ENCODE measurements at regions not wholly inside any gene's neighbourhood (a gene's known extent, or its start where the extent isn't known, plus 50 kb on each side); places are given as distances from the start of the nearest gene placed in this dataset.

DNA sequence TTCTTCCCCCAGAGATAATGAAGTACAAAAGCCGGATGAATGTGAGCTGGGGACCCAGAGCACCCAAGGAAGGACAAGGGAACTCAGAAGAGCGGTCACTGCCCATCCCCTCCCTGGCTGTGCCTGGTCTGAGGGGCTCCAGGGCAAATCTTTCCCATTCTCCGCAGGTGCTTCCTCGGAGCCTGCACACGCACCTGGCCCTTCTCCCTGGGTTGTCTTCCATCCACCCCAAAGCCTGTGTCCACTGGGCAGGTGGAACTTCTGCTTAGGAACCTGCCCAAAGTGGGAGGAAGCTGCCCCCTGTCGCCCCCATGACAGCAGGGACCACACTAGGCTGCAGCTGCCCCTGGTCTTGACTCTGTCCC is 121.0 kb upstream of the FGF3 start:
- DNase-seq (ENCODE audit: low read depth in 4 of 6, low spot score in 6 of 6), result no peak
- H3K4me1 ChIP-seq (ENCODE audit: control insufficient read depth, insufficient read depth, low read length), result peaks cover 11% of the 10 kb centered on the region

DNA sequence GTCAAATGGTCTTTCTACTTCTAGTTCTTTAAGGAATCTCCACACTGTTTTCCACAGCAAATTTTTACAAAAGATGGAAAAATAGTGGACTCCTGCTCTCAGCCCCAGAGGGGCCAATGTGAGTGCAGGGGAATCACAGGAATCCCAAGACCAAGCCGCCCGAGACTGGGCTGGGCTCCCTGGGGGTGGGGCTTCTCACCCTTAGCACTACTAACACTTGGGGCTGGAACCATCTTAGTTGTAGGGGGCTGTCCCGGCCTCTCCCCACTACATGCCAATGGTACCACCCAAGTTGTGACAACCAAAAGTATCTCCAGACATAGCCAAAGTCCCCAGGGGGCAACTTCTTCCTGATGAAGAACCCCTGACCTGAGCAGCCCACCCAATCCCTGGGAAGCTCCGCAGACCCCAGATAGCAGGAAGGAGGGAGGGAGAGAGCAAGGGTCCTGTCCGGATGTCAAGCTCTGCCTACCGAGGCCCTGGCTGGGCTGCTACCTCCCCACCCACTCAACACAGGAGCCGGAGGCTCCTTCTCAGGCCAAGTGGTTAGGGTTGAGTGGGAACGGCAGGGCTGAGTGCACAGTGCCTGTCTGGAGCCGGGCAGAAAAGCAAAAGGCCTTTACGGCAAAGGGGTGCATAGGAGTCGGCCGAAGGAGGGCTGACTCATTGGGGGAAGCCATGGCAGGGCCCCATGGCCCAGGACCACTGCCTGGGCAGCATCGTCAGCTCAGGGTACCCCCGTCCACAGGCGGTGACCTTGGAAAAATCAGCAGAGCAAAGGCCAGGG is 122.5 kb upstream of the FGF3 start:
- Histone ChIP-seq H3K9me3 (ENCODE audit: control insufficient read depth, insufficient read depth, low read length) (no peaks in the 10 kb centered on the region), H3K36me3 (ENCODE audit: control insufficient read depth, insufficient read depth, low read length) (no peaks in the 10 kb centered on the region), H3K27ac (ENCODE audit: low read depth, low read length) (no peak overlapping the region), H3K4me3 (ENCODE audit: low read depth, low read length) (no peak overlapping the region), H3K4me1 (ENCODE audit: control insufficient read depth, insufficient read depth, low read length) (peaks cover 11% of the 10 kb centered on the region), H3K27me3 (ENCODE audit: control insufficient read depth, insufficient read depth, low read length) (peaks cover 3% of the 10 kb centered on the region)
- DNase-seq (ENCODE audit: low read depth in 4 of 6, low spot score in 6 of 6), result no peak
- 92% methylated on average over 8 of the region's 15 CpGs for WGBS (ENCODE audit: insufficient coverage)

More for the DNA sequence above, 121.0 kb upstream of the FGF3 start:
- no peak overlapping the region for H3K27ac ChIP-seq (ENCODE audit: low read depth, low read length)
- H3K9me3 ChIP-seq (ENCODE audit: control insufficient read depth, insufficient read depth, low read length), result no peaks in the 10 kb centered on the region
- no peaks in the 10 kb centered on the region for H3K36me3 ChIP-seq (ENCODE audit: control insufficient read depth, insufficient read depth, low read length)
- no peaks in the 10 kb centered on the region for H3K27me3 ChIP-seq (ENCODE audit: control insufficient read depth, insufficient read depth, low read length)
- H3K4me3 ChIP-seq (ENCODE audit: low read depth, low read length), result no peak overlapping the region
- WGBS (ENCODE audit: insufficient coverage), result 84% methylated on average over 4 of the region's 6 CpGs

DNA sequence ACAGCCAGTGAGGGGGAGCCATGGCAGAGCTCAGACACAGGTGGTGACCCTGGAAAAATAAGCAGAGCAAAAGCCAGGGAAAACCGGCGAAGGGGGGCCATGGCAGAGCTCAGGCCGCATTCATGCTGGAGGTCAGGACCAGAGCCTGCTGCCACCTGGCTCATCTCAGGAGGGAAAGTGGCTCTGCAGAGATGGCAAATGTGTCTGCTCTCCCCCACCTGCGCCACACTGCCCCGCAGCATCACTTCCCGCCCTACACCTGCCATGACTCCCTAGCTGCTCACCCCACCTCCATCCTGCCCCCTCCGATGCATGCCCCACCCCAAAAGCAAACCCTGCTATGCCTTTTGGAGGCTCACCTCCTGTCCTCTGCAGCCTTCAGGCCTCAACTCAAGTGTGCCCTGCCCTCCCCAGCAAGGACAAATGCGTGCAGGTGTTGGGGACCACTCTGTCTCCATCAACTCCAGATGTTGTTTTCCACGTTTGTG is 123.2 kb upstream of the FGF3 start:
- WGBS (ENCODE audit: insufficient coverage), result 95% methylated on average over 8 of the region's 9 CpGs

DNA sequence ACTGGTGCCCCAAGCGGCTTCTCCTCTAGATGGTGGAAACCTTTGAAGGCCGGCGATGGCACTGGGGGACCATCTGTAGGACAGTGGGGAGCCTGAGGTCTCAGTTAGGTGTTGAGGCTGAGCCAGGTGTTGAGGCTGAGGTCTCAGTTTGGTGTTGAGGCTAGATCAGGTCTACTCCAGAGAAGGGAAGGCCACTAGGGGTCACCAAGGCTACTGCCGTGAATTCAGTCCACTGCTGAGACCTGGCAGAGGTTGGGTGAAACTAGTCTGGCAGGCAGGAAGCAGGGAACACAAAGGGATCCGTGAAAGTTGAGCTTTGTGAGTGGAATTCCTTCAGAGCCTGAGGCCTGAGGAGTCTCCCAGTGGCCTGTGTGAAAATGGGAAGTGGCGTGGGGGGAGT is 123.8 kb upstream of the FGF3 start:
- H3K4me1 ChIP-seq (ENCODE audit: control insufficient read depth, insufficient read depth, low read length), result peaks cover 13% of the 10 kb centered on the region
- H3K27ac ChIP-seq (ENCODE audit: low read depth, low read length), result no peak overlapping the region
- peaks cover 3% of the 10 kb centered on the region for H3K27me3 ChIP-seq (ENCODE audit: control insufficient read depth, insufficient read depth, low read length)
- no peak for DNase-seq (ENCODE audit: low read depth in 4 of 6, low spot score in 6 of 6)
- H3K4me3 ChIP-seq (ENCODE audit: low read depth, low read length), result no peak overlapping the region
- no peaks in the 10 kb centered on the region for H3K9me3 ChIP-seq (ENCODE audit: control insufficient read depth, insufficient read depth, low read length)
- WGBS (ENCODE audit: insufficient coverage), result 85% methylated on average over 6 of the region's 6 CpGs
- H3K36me3 ChIP-seq (ENCODE audit: control insufficient read depth, insufficient read depth, low read length), result no peaks in the 10 kb centered on the region

More for the DNA sequence above, 123.2 kb upstream of the FGF3 start:
- no peaks in the 10 kb centered on the region for H3K36me3 ChIP-seq (ENCODE audit: control insufficient read depth, insufficient read depth, low read length)
- no peak overlapping the region for H3K4me3 ChIP-seq (ENCODE audit: low read depth, low read length)
- no peak for DNase-seq (ENCODE audit: low read depth in 4 of 6, low spot score in 6 of 6)
- no peaks in the 10 kb centered on the region for H3K9me3 ChIP-seq (ENCODE audit: control insufficient read depth, insufficient read depth, low read length)
- H3K4me1 ChIP-seq (ENCODE audit: control insufficient read depth, insufficient read depth, low read length), result peaks cover 11% of the 10 kb centered on the region
- no peak overlapping the region for H3K27ac ChIP-seq (ENCODE audit: low read depth, low read length)
- H3K27me3 ChIP-seq (ENCODE audit: control insufficient read depth, insufficient read depth, low read length), result peaks cover 3% of the 10 kb centered on the region

DNA sequence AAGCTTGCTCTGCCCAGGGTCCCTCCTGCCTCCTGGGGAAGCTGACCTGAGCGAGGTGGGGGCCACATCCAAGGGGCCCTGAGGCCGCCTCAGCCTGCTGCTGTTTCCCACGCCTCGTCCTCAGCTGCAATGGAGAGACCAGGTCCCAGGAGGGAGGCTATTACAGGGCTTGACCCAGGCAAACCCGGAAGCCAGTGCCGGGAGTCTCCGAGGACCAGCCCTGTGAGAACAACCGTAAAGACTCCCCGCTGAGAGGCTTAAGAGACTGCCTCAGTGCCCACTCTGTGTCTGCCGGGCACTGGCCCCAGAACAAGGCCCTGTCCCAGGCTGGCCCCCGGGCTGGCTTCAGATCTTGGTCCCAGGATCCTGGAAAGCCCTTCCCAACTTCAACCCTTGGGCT is 124.3 kb upstream of the FGF3 start:
- H3K9me3 ChIP-seq (ENCODE audit: control insufficient read depth, insufficient read depth, low read length), result no peaks in the 10 kb centered on the region
- no peak overlapping the region for H3K27ac ChIP-seq (ENCODE audit: low read depth, low read length)
- H3K27me3 ChIP-seq (ENCODE audit: control insufficient read depth, insufficient read depth, low read length), result peaks cover 6% of the 10 kb centered on the region
- WGBS (ENCODE audit: insufficient coverage), result 62% methylated on average over 9 of the region's 11 CpGs
- H3K36me3 ChIP-seq (ENCODE audit: control insufficient read depth, insufficient read depth, low read length), result no peaks in the 10 kb centered on the region
- no peak overlapping the region for H3K4me3 ChIP-seq (ENCODE audit: low read depth, low read length)
- peaks cover 18% of the 10 kb centered on the region for H3K4me1 ChIP-seq (ENCODE audit: control insufficient read depth, insufficient read depth, low read length)
- no peak for DNase-seq (ENCODE audit: low read depth in 4 of 6, low spot score in 6 of 6)

DNA sequence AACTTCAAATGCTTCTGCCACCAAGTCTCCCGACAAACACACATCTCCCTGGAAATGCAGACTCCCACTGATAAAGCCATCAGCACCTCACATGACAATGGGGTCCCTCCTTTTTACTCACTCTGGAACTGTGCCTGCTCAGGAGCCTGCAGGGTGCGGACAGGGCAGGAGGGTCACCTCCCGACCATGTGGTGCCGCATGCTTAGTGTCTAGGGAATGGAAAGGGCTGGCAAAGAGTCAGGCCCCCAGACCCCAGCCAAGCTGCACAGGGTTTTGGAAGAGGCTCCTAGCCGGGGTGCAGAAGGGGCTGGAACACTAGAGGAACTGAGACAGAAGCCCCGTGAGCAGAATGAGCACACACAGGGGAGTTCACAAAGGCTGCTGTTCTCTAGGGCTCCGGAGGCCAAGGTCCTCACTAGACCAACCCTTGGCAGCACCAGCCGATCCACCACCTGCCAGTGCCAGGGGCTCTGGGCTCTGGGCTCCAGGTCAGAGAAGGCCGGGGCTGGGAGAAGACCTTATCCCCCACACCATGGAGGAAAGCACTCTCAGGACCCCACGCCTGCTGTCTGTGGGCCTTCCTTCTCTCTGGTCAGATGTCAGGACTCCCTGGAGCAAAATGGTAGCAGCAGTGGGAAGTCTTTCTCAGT is 125.1 kb upstream of the FGF3 start:
- 80% methylated on average over 9 of the region's 10 CpGs for WGBS (ENCODE audit: insufficient coverage)
- Histone ChIP-seq H3K9me3 (ENCODE audit: control insufficient read depth, insufficient read depth, low read length) (no peaks in the 10 kb centered on the region), H3K4me3 (ENCODE audit: low read depth, low read length) (no peak overlapping the region), H3K36me3 (ENCODE audit: control insufficient read depth, insufficient read depth, low read length) (no peaks in the 10 kb centered on the region), H3K4me1 (ENCODE audit: control insufficient read depth, insufficient read depth, low read length) (peaks cover 19% of the 10 kb centered on the region), H3K27me3 (ENCODE audit: control insufficient read depth, insufficient read depth, low read length) (peaks cover 6% of the 10 kb centered on the region), H3K27ac (ENCODE audit: low read depth, low read length) (no peak overlapping the region)
- DNase-seq (ENCODE audit: low read depth in 4 of 6, low spot score in 6 of 6), result no peak

DNA sequence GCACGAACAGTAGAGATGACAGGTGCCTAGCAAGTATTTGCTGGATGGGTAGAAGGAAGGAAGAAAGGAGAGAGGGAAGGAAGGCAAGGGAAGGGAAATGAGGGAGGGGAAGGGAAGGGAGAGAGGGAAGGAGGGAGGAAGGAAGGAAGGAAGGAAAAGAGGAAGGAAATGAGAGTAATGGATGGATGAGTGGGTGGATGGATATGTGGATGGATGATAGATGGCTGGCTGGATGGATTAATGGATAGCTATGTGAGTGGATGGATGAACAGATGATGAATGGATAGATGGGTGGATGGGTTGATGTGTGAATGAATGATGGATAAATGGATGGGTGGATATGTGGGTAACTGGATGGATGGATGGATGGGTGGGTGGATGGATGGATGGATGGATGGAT is 125.9 kb upstream of the FGF3 start:
- peaks cover 10% of the 10 kb centered on the region for H3K4me1 ChIP-seq (ENCODE audit: control insufficient read depth, insufficient read depth, low read length)
- H3K27ac ChIP-seq (ENCODE audit: low read depth, low read length), result no peak overlapping the region
- H3K36me3 ChIP-seq (ENCODE audit: control insufficient read depth, insufficient read depth, low read length), result no peaks in the 10 kb centered on the region
- no peak overlapping the region for H3K4me3 ChIP-seq (ENCODE audit: low read depth, low read length)
- WGBS (ENCODE audit: insufficient coverage), result 100% methylated on average over 1 of the region's 1 CpG
- no peaks in the 10 kb centered on the region for H3K9me3 ChIP-seq (ENCODE audit: control insufficient read depth, insufficient read depth, low read length)
- peaks cover 6% of the 10 kb centered on the region for H3K27me3 ChIP-seq (ENCODE audit: control insufficient read depth, insufficient read depth, low read length)
- no peak for DNase-seq (ENCODE audit: low read depth in 4 of 6, low spot score in 6 of 6)

DNA sequence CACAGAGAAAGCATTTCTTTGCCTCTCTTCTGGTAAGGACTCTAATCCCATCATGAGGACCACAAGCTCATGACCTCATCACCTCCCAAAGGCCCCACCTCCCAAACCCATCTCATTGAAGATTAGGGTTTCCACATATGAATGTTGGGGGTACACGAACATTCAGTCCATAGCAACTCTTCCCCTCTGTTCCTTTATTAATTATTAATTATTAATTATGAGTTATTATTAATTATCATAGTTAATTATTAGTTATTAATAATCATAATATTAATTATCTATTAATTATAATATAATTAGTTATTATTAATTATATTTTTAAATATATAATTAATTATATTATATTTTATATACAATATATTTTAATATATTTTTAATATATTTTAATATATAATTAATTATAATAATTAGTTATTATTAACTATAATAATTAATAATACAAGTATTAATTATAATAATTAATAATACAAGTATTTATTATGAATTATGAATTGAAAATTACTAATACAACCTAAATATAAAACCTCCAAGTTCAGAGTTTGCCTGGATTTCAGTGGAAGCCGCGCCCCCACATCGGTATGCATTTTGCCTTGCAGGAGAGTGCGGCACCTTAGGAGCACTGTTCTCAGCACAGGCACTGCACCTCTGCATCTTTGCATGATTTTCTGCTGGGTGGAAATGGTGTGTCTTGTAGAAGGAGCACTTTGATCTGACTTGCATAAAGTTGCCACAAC is 128.0 kb upstream of the FGF3 start:
- H3K4me3 ChIP-seq (ENCODE audit: low read depth, low read length), result no peak overlapping the region
- peaks cover 6% of the 10 kb centered on the region for H3K27me3 ChIP-seq (ENCODE audit: control insufficient read depth, insufficient read depth, low read length)
- peaks cover 9% of the 10 kb centered on the region for H3K4me1 ChIP-seq (ENCODE audit: control insufficient read depth, insufficient read depth, low read length)
- H3K9me3 ChIP-seq (ENCODE audit: control insufficient read depth, insufficient read depth, low read length), result no peaks in the 10 kb centered on the region
- no peak for DNase-seq (ENCODE audit: low read depth in 4 of 6, low spot score in 6 of 6)
- no peaks in the 10 kb centered on the region for H3K36me3 ChIP-seq (ENCODE audit: control insufficient read depth, insufficient read depth, low read length)
- H3K27ac ChIP-seq (ENCODE audit: low read depth, low read length), result no peak overlapping the region
- 93% methylated on average over 3 of the region's 5 CpGs for WGBS (ENCODE audit: insufficient coverage)

DNA sequence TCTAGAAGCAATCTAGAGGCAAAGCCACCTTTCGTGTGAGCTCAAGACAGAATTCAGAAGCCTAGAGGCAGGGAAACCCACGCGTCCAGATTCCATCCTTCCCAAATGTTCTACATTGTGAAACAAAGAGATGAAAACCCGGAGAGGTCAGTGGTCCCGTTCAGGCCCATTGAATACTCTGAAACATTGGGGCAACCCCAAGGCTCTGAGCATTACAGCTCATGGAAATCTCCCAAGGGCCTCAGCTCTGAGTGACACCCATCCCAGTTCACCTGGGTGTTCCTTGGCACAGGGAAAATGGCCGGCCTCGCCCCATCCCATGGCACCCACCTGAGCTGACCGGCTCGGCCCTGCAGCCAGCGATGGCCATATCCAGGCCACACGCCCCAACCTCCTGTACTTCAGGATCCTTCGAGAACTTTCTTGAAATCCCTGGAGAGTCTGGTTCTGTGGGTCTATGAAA is 128.6 kb upstream of the FGF3 start:
- H3K4me1 ChIP-seq (ENCODE audit: control insufficient read depth, insufficient read depth, low read length), result peaks cover 9% of the 10 kb centered on the region
- peaks cover 6% of the 10 kb centered on the region for H3K27me3 ChIP-seq (ENCODE audit: control insufficient read depth, insufficient read depth, low read length)
- H3K4me3 ChIP-seq (ENCODE audit: low read depth, low read length), result no peak overlapping the region
- WGBS (ENCODE audit: insufficient coverage), result 88% methylated on average over 12 of the region's 12 CpGs
- H3K9me3 ChIP-seq (ENCODE audit: control insufficient read depth, insufficient read depth, low read length), result no peaks in the 10 kb centered on the region
- no peak for DNase-seq (ENCODE audit: low read depth in 4 of 6, low spot score in 6 of 6)
- no peaks in the 10 kb centered on the region for H3K36me3 ChIP-seq (ENCODE audit: control insufficient read depth, insufficient read depth, low read length)
- no peak overlapping the region for H3K27ac ChIP-seq (ENCODE audit: low read depth, low read length)

Data from spinal cord (tissue), 9 donors.